ENCODE measurements at regions not wholly inside any gene's neighbourhood (a gene's known extent, or its start where the extent isn't known, plus 50 kb on each side); places are given as distances from the start of the nearest gene placed in this dataset.

GRCh38 chr2:118183381-118183780 is 95.1 kb downstream of the INSIG2 start:
- Histone ChIP-seq H3K36me3 (ENCODE audit: low read length) (no peaks in the 10 kb centered on the region), H3K9ac (ENCODE audit: low read length) (no peak overlapping the region), H2AFZ (ENCODE audit: low read depth, low read length, severe bottlenecking) (no peak overlapping the region), H4K20me1 (ENCODE audit: low read depth, low read length) (no peaks in the 10 kb centered on the region), H3K79me2 (ENCODE audit: insufficient read depth, low read length) (no peaks in the 10 kb centered on the region), H3K27ac (ENCODE audit: low read depth, low read length) (no peak overlapping the region), H3K9me2 (replicated peaks; ENCODE audit: insufficient read depth, low read length) (no peaks in the 10 kb centered on the region), H3F3A (ENCODE audit: insufficient read depth) (peaks cover 8% of the 10 kb centered on the region), H3K9me3 (ENCODE audit: insufficient read depth, low read length) (no peaks in the 10 kb centered on the region), H3K27me3 (ENCODE audit: low read length) (no peaks in the 10 kb centered on the region), H3K4me2 (ENCODE audit: low read depth, low read length, poor library complexity, severe bottlenecking) (no peak overlapping the region), H3K4me3 (ENCODE audit: insufficient read depth, low read length, poor library complexity, severe bottlenecking) (no peak overlapping the region)
- TF ChIP-seq CTCF (IDR thresholded peaks at IDR 0.05; ENCODE audit: insufficient read depth, low read length, poor library complexity, severe bottlenecking) (no peak), EZH2phosphoT487 (conservative IDR thresholded peaks at IDR 0.05; ENCODE audit: low read length) (no peak)

GRCh38 chr2:118179445-118179844 is 91.2 kb downstream of the INSIG2 start:
- Histone ChIP-seq H3K27me3 (ENCODE audit: low read length) (no peaks in the 10 kb centered on the region), H3K9me3 (ENCODE audit: insufficient read depth, low read length) (no peaks in the 10 kb centered on the region), H4K20me1 (ENCODE audit: low read depth, low read length) (no peaks in the 10 kb centered on the region), H3K9ac (ENCODE audit: low read length) (no peak overlapping the region), H3F3A (ENCODE audit: insufficient read depth) (no peaks in the 10 kb centered on the region), H3K27ac (ENCODE audit: low read depth, low read length) (no peak overlapping the region), H3K79me2 (ENCODE audit: insufficient read depth, low read length) (no peaks in the 10 kb centered on the region), H3K9me2 (replicated peaks; ENCODE audit: insufficient read depth, low read length) (no peaks in the 10 kb centered on the region), H3K36me3 (ENCODE audit: low read length) (no peaks in the 10 kb centered on the region), H3K4me3 (ENCODE audit: insufficient read depth, low read length, poor library complexity, severe bottlenecking) (no peak overlapping the region), H3K4me2 (ENCODE audit: low read depth, low read length, poor library complexity, severe bottlenecking) (no peak overlapping the region), H2AFZ (ENCODE audit: low read depth, low read length, severe bottlenecking) (no peak overlapping the region)
- TF ChIP-seq EZH2phosphoT487 (conservative IDR thresholded peaks at IDR 0.05; ENCODE audit: low read length): no peak
- no peak for TF ChIP-seq CTCF (IDR thresholded peaks at IDR 0.05; ENCODE audit: insufficient read depth, low read length, poor library complexity, severe bottlenecking)

GRCh38 chr2:118177884-118178283 is 89.6 kb downstream of the INSIG2 start:
- no peak overlapping the region for H3K4me3 ChIP-seq (ENCODE audit: insufficient read depth, low read length, poor library complexity, severe bottlenecking)
- H3K27me3 ChIP-seq (ENCODE audit: low read length): no peaks in the 10 kb centered on the region
- no peak overlapping the region for H3K4me2 ChIP-seq (ENCODE audit: low read depth, low read length, poor library complexity, severe bottlenecking)
- no peaks in the 10 kb centered on the region for H3K9me3 ChIP-seq (ENCODE audit: insufficient read depth, low read length)
- H3K79me2 ChIP-seq (ENCODE audit: insufficient read depth, low read length): no peaks in the 10 kb centered on the region
- no peaks in the 10 kb centered on the region for H3K9me2 ChIP-seq (replicated peaks; ENCODE audit: insufficient read depth, low read length)
- no peaks in the 10 kb centered on the region for H3F3A ChIP-seq (ENCODE audit: insufficient read depth)
- no peak overlapping the region for H3K9ac ChIP-seq (ENCODE audit: low read length)
- no peak overlapping the region for H2AFZ ChIP-seq (ENCODE audit: low read depth, low read length, severe bottlenecking)
- H3K36me3 ChIP-seq (ENCODE audit: low read length): no peaks in the 10 kb centered on the region
- TF ChIP-seq EZH2phosphoT487 (conservative IDR thresholded peaks at IDR 0.05; ENCODE audit: low read length) (no peak), CTCF (IDR thresholded peaks at IDR 0.05; ENCODE audit: insufficient read depth, low read length, poor library complexity, severe bottlenecking) (no peak)
- H3K27ac ChIP-seq (ENCODE audit: low read depth, low read length): no peak overlapping the region
- no peaks in the 10 kb centered on the region for H4K20me1 ChIP-seq (ENCODE audit: low read depth, low read length)

Measured in SU-DHL-6 (cell line).